HG03469 (cell line): ENCODE measurements at regions not wholly inside any gene's neighbourhood (a gene's known extent, or its start where the extent isn't known, plus 50 kb on each side); places are given as distances from the start of the nearest gene placed in this dataset.
"Not testable (repeated sequence)": the region's sequence is repeated elsewhere in the genome, so short reads cannot be mapped to it uniquely, and the experiment has no call there.

Source experiments
- ATAC-seq: cut with Tn5 transposase; IDR thresholded peaks from one replicate; pipeline ENCODE4 v1.9.1; 2021; ENCODE audit warnings: mild to moderate bottlenecking, moderate library complexity, moderate number of reproducible peaks; ENCODE audit not compliant: unreplicated experiment

GRCh38 chr1:166784646-166785045, 54.6 kb upstream of the POGK start:
- ATAC-seq = not testable (repeated sequence)

GRCh38 chr1:166785987-166786386, 53.3 kb upstream of the POGK start:
- ATAC-seq = no peak

- ATAC-seq = no peak
These were observed 50.0 kb upstream of the POGK start for GRCh38 chr1:166789286-166789685.
